ENCODE measurements at regions not wholly inside any gene's neighbourhood (a gene's known extent, or its start where the extent isn't known, plus 50 kb on each side); places are given as distances from the start of the nearest gene placed in this dataset.

- no peaks in the 10 kb centered on the region for H3K9me3 Mint-ChIP-seq
- H3K4me3 Mint-ChIP-seq, result no peak overlapping the region
- Histone ChIP-seq H3K4me1 (ENCODE audit: control insufficient read depth, insufficient read depth, low read length) (no peaks in the 10 kb centered on the region), H3K27me3 (ENCODE audit: control insufficient read depth, insufficient read depth, low read length) (no peaks in the 10 kb centered on the region), H3K9me3 (ENCODE audit: control insufficient read depth, insufficient read depth, low read length) (no peaks in the 10 kb centered on the region), H3K4me3 (ENCODE audit: low read length) (no peak overlapping the region), H3K36me3 (ENCODE audit: control insufficient read depth, insufficient read depth, low read length) (no peaks in the 10 kb centered on the region), H3K27ac (ENCODE audit: low read length) (no peak overlapping the region)
- TF ChIP-seq, protein P1, sequence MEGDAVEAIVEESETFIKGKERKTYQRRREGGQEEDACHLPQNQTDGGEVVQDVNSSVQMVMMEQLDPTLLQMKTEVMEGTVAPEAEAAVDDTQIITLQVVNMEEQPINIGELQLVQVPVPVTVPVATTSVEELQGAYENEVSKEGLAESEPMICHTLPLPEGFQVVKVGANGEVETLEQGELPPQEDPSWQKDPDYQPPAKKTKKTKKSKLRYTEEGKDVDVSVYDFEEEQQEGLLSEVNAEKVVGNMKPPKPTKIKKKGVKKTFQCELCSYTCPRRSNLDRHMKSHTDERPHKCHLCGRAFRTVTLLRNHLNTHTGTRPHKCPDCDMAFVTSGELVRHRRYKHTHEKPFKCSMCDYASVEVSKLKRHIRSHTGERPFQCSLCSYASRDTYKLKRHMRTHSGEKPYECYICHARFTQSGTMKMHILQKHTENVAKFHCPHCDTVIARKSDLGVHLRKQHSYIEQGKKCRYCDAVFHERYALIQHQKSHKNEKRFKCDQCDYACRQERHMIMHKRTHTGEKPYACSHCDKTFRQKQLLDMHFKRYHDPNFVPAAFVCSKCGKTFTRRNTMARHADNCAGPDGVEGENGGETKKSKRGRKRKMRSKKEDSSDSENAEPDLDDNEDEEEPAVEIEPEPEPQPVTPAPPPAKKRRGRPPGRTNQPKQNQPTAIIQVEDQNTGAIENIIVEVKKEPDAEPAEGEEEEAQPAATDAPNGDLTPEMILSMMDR (IDR thresholded peaks at IDR 0.05), result no peak
- DNase-seq (no peak), ATAC-seq (no peak)
- 79% methylated on average over 3 of the region's 5 CpGs for WGBS (ENCODE audit: insufficient coverage)
- H3K27ac Mint-ChIP-seq, result no peak overlapping the region
- H3K36me3 Mint-ChIP-seq, result no peaks in the 10 kb centered on the region
- no peaks in the 10 kb centered on the region for H3K4me1 Mint-ChIP-seq
- peaks cover 15 to 46% of the 10 kb centered on the region in 2 donors for H3K27me3 Mint-ChIP-seq (ENCODE audit: low read depth in 2 of 2)
- intact Hi-C loops (cut with micrococcal nuclease), result no loop called here
These were observed 263.4 kb downstream of the TLE3 start for GRCh38 chr15:69834267-69834666.

- Mint-ChIP-seq H3K4me3 (no peak overlapping the region), H3K27me3 (ENCODE audit: low read depth in 2 of 2) (peaks cover 15 to 41% of the 10 kb centered on the region in 2 donors), H3K4me1 (no peaks in the 10 kb centered on the region), H3K9me3 (no peaks in the 10 kb centered on the region), H3K27ac (no peak overlapping the region), H3K36me3 (no peaks in the 10 kb centered on the region)
- Histone ChIP-seq H3K4me1 (ENCODE audit: control insufficient read depth, insufficient read depth, low read length) (no peaks in the 10 kb centered on the region), H3K27me3 (ENCODE audit: control insufficient read depth, insufficient read depth, low read length) (no peaks in the 10 kb centered on the region), H3K4me3 (ENCODE audit: low read length) (no peak overlapping the region), H3K27ac (ENCODE audit: low read length) (no peak overlapping the region), H3K36me3 (ENCODE audit: control insufficient read depth, insufficient read depth, low read length) (no peaks in the 10 kb centered on the region), H3K9me3 (ENCODE audit: control insufficient read depth, insufficient read depth, low read length) (no peaks in the 10 kb centered on the region)
- 73% methylated on average over 3 of the region's 3 CpGs for WGBS (ENCODE audit: insufficient coverage)
- TF ChIP-seq, protein P1 (IDR thresholded peaks at IDR 0.05), result no peak
- ATAC-seq (no peak), DNase-seq (no peak)
- intact Hi-C loops (cut with micrococcal nuclease), result no loop called here
These were observed 263.0 kb downstream of the TLE3 start for GRCh38 chr15:69834761-69835160.

DNA sequence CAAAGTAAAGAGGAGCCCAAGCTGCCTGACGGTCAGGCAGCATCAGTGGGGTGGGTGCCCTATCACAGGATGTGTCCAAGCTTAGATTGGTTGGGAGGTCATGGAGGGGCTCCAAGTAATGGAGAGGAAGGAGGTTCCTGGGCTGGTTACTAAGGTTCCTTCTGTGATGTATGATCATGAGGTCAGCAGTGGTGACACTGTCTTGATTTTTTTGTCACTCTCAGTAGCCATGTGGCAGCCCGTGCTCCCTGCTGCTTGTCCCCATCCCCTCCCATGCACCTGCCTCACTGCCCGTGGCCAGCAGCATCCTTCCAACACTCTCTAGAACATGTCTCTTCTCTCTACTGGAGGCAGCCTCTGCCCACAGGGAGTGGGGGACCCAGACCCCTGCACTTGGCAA lies 261.7 kb downstream of the TLE3 start:
- TF ChIP-seq, protein P1 (IDR thresholded peaks at IDR 0.05), result no peak
- H3K9me3 ChIP-seq (ENCODE audit: control insufficient read depth, insufficient read depth, low read length), result no peaks in the 10 kb centered on the region
- no peaks in the 10 kb centered on the region for H3K36me3 Mint-ChIP-seq
- H3K4me3 ChIP-seq (ENCODE audit: low read length), result no peak overlapping the region
- 86% methylated on average over 3 of the region's 3 CpGs for WGBS (ENCODE audit: insufficient coverage)
- H3K27me3 Mint-ChIP-seq (ENCODE audit: low read depth in 2 of 2), result peaks cover 15 to 38% of the 10 kb centered on the region in 2 donors
- no peaks in the 10 kb centered on the region for H3K4me1 ChIP-seq (ENCODE audit: control insufficient read depth, insufficient read depth, low read length)
- no peaks in the 10 kb centered on the region for H3K27me3 ChIP-seq (ENCODE audit: control insufficient read depth, insufficient read depth, low read length)
- no peaks in the 10 kb centered on the region for H3K36me3 ChIP-seq (ENCODE audit: control insufficient read depth, insufficient read depth, low read length)
- H3K27ac ChIP-seq (ENCODE audit: low read length), result no peak overlapping the region
- no peak overlapping the region for H3K4me3 Mint-ChIP-seq
- intact Hi-C loops (cut with micrococcal nuclease), result no loop called here
- H3K4me1 Mint-ChIP-seq, result no peaks in the 10 kb centered on the region
- ATAC-seq (no peak), DNase-seq (no peak)
- no peaks in the 10 kb centered on the region for H3K9me3 Mint-ChIP-seq
- H3K27ac Mint-ChIP-seq, result no peak overlapping the region

- Mint-ChIP-seq H3K36me3 (no peaks in the 10 kb centered on the region), H3K4me3 (no peak overlapping the region), H3K27me3 (ENCODE audit: low read depth in 2 of 2) (peaks cover 15 to 38% of the 10 kb centered on the region in 2 donors), H3K9me3 (no peaks in the 10 kb centered on the region), H3K27ac (no peak overlapping the region), H3K4me1 (no peaks in the 10 kb centered on the region)
- no peaks in the 10 kb centered on the region for H3K4me1 ChIP-seq (ENCODE audit: control insufficient read depth, insufficient read depth, low read length)
- TF ChIP-seq, protein P1 (IDR thresholded peaks at IDR 0.05), result no peak
- intact Hi-C loops (cut with micrococcal nuclease), result no loop called here
- DNase-seq, result no peak
- H3K27me3 ChIP-seq (ENCODE audit: control insufficient read depth, insufficient read depth, low read length), result no peaks in the 10 kb centered on the region
- no peaks in the 10 kb centered on the region for H3K36me3 ChIP-seq (ENCODE audit: control insufficient read depth, insufficient read depth, low read length)
- H3K27ac ChIP-seq (ENCODE audit: low read length), result no peak overlapping the region
- 81% methylated on average over 9 of the region's 10 CpGs for WGBS (ENCODE audit: insufficient coverage)
- no peaks in the 10 kb centered on the region for H3K9me3 ChIP-seq (ENCODE audit: control insufficient read depth, insufficient read depth, low read length)
- ATAC-seq, result no peak
- H3K4me3 ChIP-seq (ENCODE audit: low read length), result no peak overlapping the region
These were observed 261.0 kb downstream of the TLE3 start for GRCh38 chr15:69836526-69837230.
